GM12878 (cell line): ENCODE measurements at regions not wholly inside any gene's neighbourhood (a gene's known extent, or its start where the extent isn't known, plus 50 kb on each side); places are given as distances from the start of the nearest gene placed in this dataset.

Source experiments
- ATAC-seq: fragments of 200-7000 bp; cut with Tn5 transposase; 3 replicates; pipeline ENCODE4 v1.9.1; 2020; ENCODE audit warnings: mild to moderate bottlenecking, moderate library complexity
- BruUV-seq: library from RNA; stranded (reverse); fragments of 400-500 nt; replicated peaks from 2 replicates; lab custom pipeline; 2021; lab: Mats Ljungman, UMichigan
- CTCF ChIA-PET: fragments of 300-600 bp; sonication (Branson Sonifier 250); formaldehyde crosslinking; extraction: SDS; loops from one replicate; lab custom pipeline; 2021; ENCODE audit warnings: inconsistent platforms; lab: Yijun Ruan, JAX
- POLR2A ChIA-PET: fragments of 350-600 bp; formaldehyde crosslinking; extraction: SDS; loops from one replicate; lab custom pipeline; 2021; ENCODE audit warnings: inconsistent platforms; lab: Charles Lee
- RAD21 ChIA-PET: fragments of 300-600 bp; sonication (Branson Sonifier 250); formaldehyde crosslinking; loops from one replicate; lab custom pipeline; 2023; ENCODE audit warnings: antibody characterized with exemption; ENCODE audit not compliant: unreplicated experiment; lab: Charles Lee
- SMC1A ChIA-PET: fragments of 300-600 bp; sonication (Branson Sonifier 250); formaldehyde crosslinking; loops from one replicate; lab custom pipeline; 2023; ENCODE audit not compliant: unreplicated experiment, uncharacterized antibody; lab: Charles Lee
- DNase-seq: peaks from one replicate; pipeline ENCODE4 v3.0.0-alpha.2; 2011; ENCODE audit warnings: low read depth, low spot score
- FAIRE-seq: peaks from 3 replicates; lab custom pipeline; 2011; peaks lifted over from hg19 to GRCh38; lab: Jason Lieb, UNC
- H2AFZ ChIP-seq: 2 replicates; pipeline ENCODE4 v1.6.0; 2011; ENCODE audit warnings: low read depth, low read length, control low read depth; ENCODE audit not compliant: control insufficient read depth
- H3K27ac ChIP-seq: 2 replicates; pipeline ENCODE4 v1.5.1; 2011; ENCODE audit warnings: control low read depth; ENCODE audit not compliant: control insufficient read depth, insufficient read depth
- H3K27me3 ChIP-seq, 2 experiments: replicated peaks in 1 of 2; 2 replicates each; pipeline versions ENCODE4 v1.6.0 to v1.6.1; 2011; ENCODE audit warnings: low read length in 1 of 2; ENCODE audit not compliant: control insufficient read depth in 2 of 2, insufficient read depth in 2 of 2
- H3K36me3 ChIP-seq, 2 experiments: 2 replicates each; pipeline ENCODE4 v1.5.1; 2011; ENCODE audit warnings: low read length in 1 of 2; ENCODE audit not compliant: control insufficient read depth in 2 of 2, insufficient read depth in 2 of 2
- H3K4me1 ChIP-seq: 2 replicates; pipeline ENCODE4 v1.6.1; 2011; ENCODE audit warnings: mild to moderate bottlenecking, low read length, moderate library complexity, mixed read lengths; ENCODE audit not compliant: control insufficient read depth, insufficient read depth
- H3K4me2 ChIP-seq: 2 replicates; pipeline ENCODE4 v1.6.0; 2011; ENCODE audit warnings: control low read depth; ENCODE audit not compliant: control insufficient read depth, insufficient read depth
- H3K4me3 ChIP-seq: fragments of 200-600 bp; sonication (generic); 2 replicates; pipeline ENCODE4 v1.5.1; 2016
- H3K79me2 ChIP-seq: 2 replicates; pipeline ENCODE4 v1.6.0; 2011; ENCODE audit warnings: low read length; ENCODE audit not compliant: control insufficient read depth, insufficient read depth
- H3K9ac ChIP-seq: 2 replicates; pipeline ENCODE4 v1.8.0; 2011; ENCODE audit warnings: low read length, control low read depth, mixed read lengths; ENCODE audit not compliant: control insufficient read depth, insufficient read depth
- H3K9me3 ChIP-seq: replicated peaks from 3 replicates; pipeline ENCODE4 v1.5.1; 2011; ENCODE audit warnings: mild to moderate bottlenecking, low read length; ENCODE audit not compliant: control insufficient read depth, insufficient read depth
- H4K20me1 ChIP-seq: 2 replicates; pipeline ENCODE4 v1.6.0; 2011; ENCODE audit not compliant: control insufficient read depth, insufficient read depth
- BACH1 ChIP-seq: fragments of 450-650 bp; IDR thresholded peaks from 2 replicates; pipeline ENCODE4 v1.6.1; 2017; ENCODE audit warnings: mild to moderate bottlenecking, borderline replicate concordance
- CREM ChIP-seq: IDR thresholded peaks from 2 replicates; pipeline ENCODE4 v1.6.1; 2014; ENCODE audit warnings: antibody characterized with exemption, low read depth
- ELK1 ChIP-seq: IDR thresholded peaks from 2 replicates; pipeline ENCODE4 v1.6.1; 2012; ENCODE audit warnings: low read depth, low read length, improper control_type of control experiment
- ESRRA ChIP-seq: IDR thresholded peaks from 2 replicates; pipeline ENCODE4 v1.6.1; 2012; ENCODE audit warnings: mild to moderate bottlenecking, low read length, improper control_type of control experiment
- FOS ChIP-seq: IDR thresholded peaks from 3 replicates; pipeline ENCODE4 v1.6.1; 2011; ENCODE audit warnings: borderline replicate concordance; ENCODE audit not compliant: insufficient read length; ENCODE audit errors: extremely low read depth
- MEF2A ChIP-seq: IDR thresholded peaks from 2 replicates; pipeline ENCODE4 v1.6.1; 2011; ENCODE audit warnings: low read depth, mild to moderate bottlenecking, low read length, moderate library complexity; ENCODE audit not compliant: insufficient read depth
- MEF2B ChIP-seq: fragments of 450-650 bp; IDR thresholded peaks from 2 replicates; pipeline ENCODE4 v1.6.1; 2018; ENCODE audit warnings: mild to moderate bottlenecking, moderate library complexity; ENCODE audit not compliant: partially characterized antibody, poor library complexity, severe bottlenecking
- MYC ChIP-seq: IDR thresholded peaks from 2 replicates; pipeline ENCODE4 v1.6.1; 2011; ENCODE audit warnings: mild to moderate bottlenecking, low read length, moderate library complexity, inconsistent platforms; ENCODE audit not compliant: insufficient read depth, insufficient replicate concordance, insufficient read length, severe bottlenecking
- NFXL1 ChIP-seq: fragments of 450-650 bp; IDR thresholded peaks from 2 replicates; pipeline ENCODE4 v1.6.1; 2017; ENCODE audit warnings: antibody characterized with exemption, mild to moderate bottlenecking, borderline replicate concordance
- PRDM15 ChIP-seq: fragments of 450-650 bp; formaldehyde crosslinking; IDR thresholded peaks from 2 replicates; pipeline ENCODE4 v1.4.0; 2020; ENCODE audit warnings: mild to moderate bottlenecking, moderate library complexity
- SMAD1 ChIP-seq: fragments of 450-650 bp; IDR thresholded peaks from 2 replicates; pipeline ENCODE4 v1.6.1; 2018; ENCODE audit warnings: mild to moderate bottlenecking, low read depth; ENCODE audit not compliant: partially characterized antibody
- ZNF207 ChIP-seq: fragments of 450-650 bp; IDR thresholded peaks from 2 replicates; pipeline ENCODE4 v1.6.1; 2014; ENCODE audit warnings: antibody characterized with exemption, mild to moderate bottlenecking, borderline replicate concordance
- WGBS: methylation state at CpG from one replicate; pipeline ENCODE4 v1.1.6; 2016; ENCODE audit warnings: low lambda C conversion rate; ENCODE audit not compliant: insufficient replicate concordance, insufficient coverage; ENCODE audit errors: missing lambda C conversion rate; 5-methylcytosine and 5-hydroxymethylcytosine counted together
- in situ Hi-C: fragments of 300-500 bp; cut with MboI; formaldehyde crosslinking; loops from 9 replicates; pipeline ENCODE4 v1.14.3; 2018; ENCODE audit warnings: mixed read lengths
- intact Hi-C: fragments of 100-400 bp; cut with micrococcal nuclease; formaldehyde crosslinking; loops from one replicate; pipeline ENCODE4 v1.14.2; 2022; ENCODE audit not compliant: unreplicated experiment

GRCh38 chr10:130743751-130744271 lies 567.7 kb downstream of the TCERG1L start:
- TF ChIP-seq FOS = no peak
- no peak for TF ChIP-seq MEF2A
- no peak for TF ChIP-seq PRDM15
- FAIRE-seq (no peak), DNase-seq (no peak), ATAC-seq (no peak)
- no TSS peak for BruUV-seq
- no peaks in the 10 kb centered on the region for H3K79me2 ChIP-seq
- H4K20me1 ChIP-seq = no peaks in the 10 kb centered on the region
- WGBS = 25% methylated on average over 10 of the region's 10 CpGs
- H3K27me3 ChIP-seq = no peaks in the 10 kb centered on the region
- H3K36me3 ChIP-seq = no peaks in the 10 kb centered on the region
- in situ Hi-C loops (no loop called here), intact Hi-C loops (no loop called here)
- no peak overlapping the region for H3K4me3 ChIP-seq
- no peak overlapping the region for H3K9ac ChIP-seq
- H3K4me2 ChIP-seq = no peak overlapping the region
- CTCF ChIA-PET = no interaction called here
- POLR2A ChIA-PET = no interaction called here
- H3K27ac ChIP-seq = no peak overlapping the region
- no peaks in the 10 kb centered on the region for H3K4me1 ChIP-seq
- SMC1A ChIA-PET = no interaction called here
- RAD21 ChIA-PET = no interaction called here
- H2AFZ ChIP-seq = no peak overlapping the region
- H3K9me3 ChIP-seq = no peaks in the 10 kb centered on the region

- ChIA-PET SMC1A (no interaction called here), RAD21 (no interaction called here), POLR2A (no interaction called here), CTCF (no interaction called here)
- DNase-seq (no peak), ATAC-seq (no peak), FAIRE-seq (no peak)
- Histone ChIP-seq H3K79me2 (no peaks in the 10 kb centered on the region), H3K4me1 (no peaks in the 10 kb centered on the region), H2AFZ (no peak overlapping the region), H3K36me3 (no peaks in the 10 kb centered on the region), H3K9me3 (no peaks in the 10 kb centered on the region), H3K27ac (no peak overlapping the region), H4K20me1 (no peaks in the 10 kb centered on the region), H3K4me2 (no peak overlapping the region), H3K27me3 (no peaks in the 10 kb centered on the region), H3K4me3 (no peak overlapping the region), H3K9ac (no peak overlapping the region)
- 49% methylated on average over 8 of the region's 8 CpGs for WGBS
- no TSS peak for BruUV-seq
- intact Hi-C loops = no loop called here
- in situ Hi-C loops = no loop called here
- TF ChIP-seq NFXL1 = no peak
- TF ChIP-seq CREM = no peak
- no peak for TF ChIP-seq MEF2B
- TF ChIP-seq MYC = no peak
- TF ChIP-seq ESRRA = no peak
- TF ChIP-seq SMAD1 = no peak
- TF ChIP-seq BACH1 = no peak
- no peak for TF ChIP-seq ELK1
- TF ChIP-seq ZNF207 = no peak
Measured at GRCh38 chr10:130744631-130745030, 566.9 kb downstream of the TCERG1L start.
